ENCODE measurements at regions not wholly inside any gene's neighbourhood (a gene's known extent, or its start where the extent isn't known, plus 50 kb on each side); places are given as distances from the start of the nearest gene placed in this dataset.
A peak's percentile ranks its signal among the peaks of the same experiment; 100 is the strongest.

- H3K4me3 ChIP-seq (ENCODE audit: low read depth, low read length): no peak overlapping the region
- peaks cover 19% of the 10 kb centered on the region for H3K27me3 ChIP-seq (ENCODE audit: control insufficient read depth, insufficient read depth, low read length)
- FAIRE-seq (no peak), DNase-seq (ENCODE audit: low read depth) (no peak)
- no peak for TF ChIP-seq CTCF (IDR thresholded peaks at IDR 0.05; ENCODE audit: insufficient read depth, low read length, severe bottlenecking)
- H3K36me3 ChIP-seq (ENCODE audit: control insufficient read depth, insufficient read depth, low read length): no peaks in the 10 kb centered on the region
Observed at GRCh38 chr1:22343456-22344328, 108.0 kb upstream of the ZBTB40 start.

- Histone ChIP-seq H3K36me3 (ENCODE audit: control insufficient read depth, insufficient read depth, low read length) (no peaks in the 10 kb centered on the region), H3K4me3 (ENCODE audit: low read depth, low read length) (no peak overlapping the region), H3K27me3 (ENCODE audit: control insufficient read depth, insufficient read depth, low read length) (peaks cover 19% of the 10 kb centered on the region)
- FAIRE-seq (no peak), DNase-seq (ENCODE audit: low read depth) (no peak)
- TF ChIP-seq CTCF (IDR thresholded peaks at IDR 0.05; ENCODE audit: insufficient read depth, low read length, severe bottlenecking): no peak
Observed at GRCh38 chr1:22344329-22344630, 107.4 kb upstream of the ZBTB40 start.

GRCh38 chr1:22344851-22345560 is 106.6 kb upstream of the ZBTB40 start:
- DNase-seq (ENCODE audit: low read depth) (no peak), FAIRE-seq (peak; percentile 28)
- Histone ChIP-seq H3K27me3 (ENCODE audit: control insufficient read depth, insufficient read depth, low read length) (peaks cover 23% of the 10 kb centered on the region), H3K4me3 (ENCODE audit: low read depth, low read length) (no peak overlapping the region), H3K36me3 (ENCODE audit: control insufficient read depth, insufficient read depth, low read length) (no peaks in the 10 kb centered on the region)
- TF ChIP-seq CTCF (IDR thresholded peaks at IDR 0.05; ENCODE audit: insufficient read depth, low read length, severe bottlenecking): no peak

GRCh38 chr1:22347854-22348760 is 103.5 kb upstream of the ZBTB40 start:
- TF ChIP-seq CTCF (IDR thresholded peaks at IDR 0.05; ENCODE audit: insufficient read depth, low read length, severe bottlenecking): no peak
- FAIRE-seq: no peak
- H3K4me3 ChIP-seq (ENCODE audit: low read depth, low read length): no peak overlapping the region
- H3K36me3 ChIP-seq (ENCODE audit: control insufficient read depth, insufficient read depth, low read length): no peaks in the 10 kb centered on the region
- peaks cover 20% of the 10 kb centered on the region for H3K27me3 ChIP-seq (ENCODE audit: control insufficient read depth, insufficient read depth, low read length)
- peak; percentile 36 for DNase-seq (ENCODE audit: low read depth)

GRCh38 chr1:22349362-22350043 is 102.1 kb upstream of the ZBTB40 start:
- FAIRE-seq: no peak
- H3K27me3 ChIP-seq (ENCODE audit: control insufficient read depth, insufficient read depth, low read length): peaks cover 17% of the 10 kb centered on the region

More at GRCh38 chr1:22349362-22350043, 102.1 kb upstream of the ZBTB40 start:
- Histone ChIP-seq H3K4me3 (ENCODE audit: low read depth, low read length) (no peak overlapping the region), H3K36me3 (ENCODE audit: control insufficient read depth, insufficient read depth, low read length) (no peaks in the 10 kb centered on the region)
- DNase-seq (ENCODE audit: low read depth): no peak
- no peak for TF ChIP-seq CTCF (IDR thresholded peaks at IDR 0.05; ENCODE audit: insufficient read depth, low read length, severe bottlenecking)
